Sigmoid colon (tissue), 4 donors: ENCODE measurements at regions not wholly inside any gene's neighbourhood (a gene's known extent, or its start where the extent isn't known, plus 50 kb on each side); places are given as distances from the start of the nearest gene placed in this dataset.

Experiments
- CTCF ChIP-seq, 4 experiments: fragments of 450-650 bp in 3 of 4; fragments of 200-600 bp in 1 of 4; IDR thresholded peaks; one replicate each; pipeline ENCODE4 v1.5.1; 2016 to 2019; ENCODE audit warnings: antibody characterized with exemption in 4 of 4, mild to moderate bottlenecking in 3 of 4, moderate library complexity in 2 of 4
- EP300 ChIP-seq, 4 donors: sonication (generic); formaldehyde crosslinking; IDR thresholded peaks; one replicate each; pipeline ENCODE4 v1.6.1; 2017; ENCODE audit warnings: antibody characterized with exemption in 4 of 4
- POLR2A ChIP-seq, 2 donors: fragments of 450-650 bp; IDR thresholded peaks; one replicate each; pipeline ENCODE4 v1.6.1; 2016; ENCODE audit warnings: antibody characterized with exemption in 2 of 2, mild to moderate bottlenecking in 2 of 2, moderate library complexity in 2 of 2

DNA sequence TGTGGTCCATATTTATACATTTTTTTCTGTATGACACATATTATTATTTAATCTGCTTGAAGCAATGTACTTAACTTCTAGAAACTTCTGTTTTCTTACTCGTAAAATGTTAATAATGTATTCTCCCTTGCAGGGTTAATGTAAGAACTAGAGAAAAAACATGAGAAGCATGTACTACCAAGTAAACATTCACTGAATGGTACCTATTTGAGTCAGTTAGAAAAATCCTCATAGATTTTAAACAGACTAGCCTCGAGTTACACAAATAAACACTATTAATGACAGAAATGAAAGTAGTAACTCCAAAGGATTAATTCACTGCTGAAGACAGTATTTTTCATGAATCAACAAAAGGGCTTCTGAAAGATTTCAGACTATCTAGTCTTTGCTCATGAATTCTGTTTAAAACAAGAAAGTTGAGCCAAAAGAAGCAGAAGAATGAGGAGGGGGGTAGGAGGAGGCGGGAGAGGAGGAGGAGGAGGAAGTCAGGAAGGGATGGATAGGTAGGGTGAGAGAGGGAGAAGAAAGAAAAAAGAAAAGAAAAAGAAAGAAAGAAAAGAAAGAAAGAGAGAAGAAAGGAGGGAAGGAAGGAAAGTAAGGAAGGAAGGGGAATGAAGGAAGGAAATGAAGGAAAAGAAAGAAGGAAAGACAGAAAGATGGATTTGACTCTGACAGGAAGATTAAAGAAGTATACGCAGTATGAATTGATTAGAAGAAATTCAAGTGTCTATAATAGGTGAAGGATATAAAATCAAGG is 68.2 kb upstream of the CCDC91 start:
- TF ChIP-seq EP300 (IDR thresholded peaks at IDR 0.05): no peak
- TF ChIP-seq CTCF (IDR thresholded peaks at IDR 0.05): no peak
- TF ChIP-seq POLR2A (IDR thresholded peaks at IDR 0.05): no peak
